AG09309 (cell line): ENCODE measurements at regions not wholly inside any gene's neighbourhood (a gene's known extent, or its start where the extent isn't known, plus 50 kb on each side); places are given as distances from the start of the nearest gene placed in this dataset.
"Not testable (repeated sequence)": the region's sequence is repeated elsewhere in the genome, so short reads cannot be mapped to it uniquely, and the experiment has no call there.

Experiments used
- DNase-seq: peaks from one replicate; pipeline ENCODE4 v3.0.0-alpha.2; 2010; ENCODE audit warnings: low read depth
- H3K4me3 ChIP-seq: 2 replicates; pipeline ENCODE4 v1.5.1; 2011; ENCODE audit warnings: mild to moderate bottlenecking, low read depth, low read length, moderate library complexity; ENCODE audit not compliant: control insufficient read depth
- TF ChIP-seq, protein P1 (sequence below): IDR thresholded peaks from 2 replicates; pipeline ENCODE4 v1.5.1; 2011; ENCODE audit warnings: mild to moderate bottlenecking, low read depth, low read length, inconsistent platforms; ENCODE audit not compliant: insufficient read depth, control insufficient read depth; ENCODE audit errors: missing control alignments

DNA sequence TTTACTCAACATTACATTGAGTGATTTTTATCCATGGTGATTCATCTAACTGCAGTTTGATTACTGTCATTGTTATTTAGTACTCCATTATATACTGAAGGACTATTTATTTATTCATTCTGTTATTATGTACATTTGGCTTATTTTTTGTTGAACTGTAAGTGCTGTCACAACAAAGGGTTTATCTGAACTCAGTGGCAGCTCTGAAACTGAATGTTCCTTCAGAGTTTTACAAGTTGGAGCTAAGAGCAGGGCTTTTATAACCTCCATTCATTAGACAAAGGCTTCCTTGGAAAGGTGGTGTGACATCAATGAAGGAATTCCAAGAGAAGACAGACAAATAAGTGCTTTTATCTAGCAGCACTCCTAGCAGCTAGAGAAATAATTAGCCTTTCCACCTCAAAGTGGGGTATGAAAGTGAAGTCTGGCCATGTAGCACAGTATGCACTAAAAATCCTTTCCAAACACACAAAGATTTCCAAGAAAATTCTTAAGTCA is 83.3 kb upstream of the GORAB start:
- DNase-seq = no peak
- no peak overlapping the region for H3K4me3 ChIP-seq
- TF ChIP-seq, protein P1, sequence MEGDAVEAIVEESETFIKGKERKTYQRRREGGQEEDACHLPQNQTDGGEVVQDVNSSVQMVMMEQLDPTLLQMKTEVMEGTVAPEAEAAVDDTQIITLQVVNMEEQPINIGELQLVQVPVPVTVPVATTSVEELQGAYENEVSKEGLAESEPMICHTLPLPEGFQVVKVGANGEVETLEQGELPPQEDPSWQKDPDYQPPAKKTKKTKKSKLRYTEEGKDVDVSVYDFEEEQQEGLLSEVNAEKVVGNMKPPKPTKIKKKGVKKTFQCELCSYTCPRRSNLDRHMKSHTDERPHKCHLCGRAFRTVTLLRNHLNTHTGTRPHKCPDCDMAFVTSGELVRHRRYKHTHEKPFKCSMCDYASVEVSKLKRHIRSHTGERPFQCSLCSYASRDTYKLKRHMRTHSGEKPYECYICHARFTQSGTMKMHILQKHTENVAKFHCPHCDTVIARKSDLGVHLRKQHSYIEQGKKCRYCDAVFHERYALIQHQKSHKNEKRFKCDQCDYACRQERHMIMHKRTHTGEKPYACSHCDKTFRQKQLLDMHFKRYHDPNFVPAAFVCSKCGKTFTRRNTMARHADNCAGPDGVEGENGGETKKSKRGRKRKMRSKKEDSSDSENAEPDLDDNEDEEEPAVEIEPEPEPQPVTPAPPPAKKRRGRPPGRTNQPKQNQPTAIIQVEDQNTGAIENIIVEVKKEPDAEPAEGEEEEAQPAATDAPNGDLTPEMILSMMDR = no peak

DNA sequence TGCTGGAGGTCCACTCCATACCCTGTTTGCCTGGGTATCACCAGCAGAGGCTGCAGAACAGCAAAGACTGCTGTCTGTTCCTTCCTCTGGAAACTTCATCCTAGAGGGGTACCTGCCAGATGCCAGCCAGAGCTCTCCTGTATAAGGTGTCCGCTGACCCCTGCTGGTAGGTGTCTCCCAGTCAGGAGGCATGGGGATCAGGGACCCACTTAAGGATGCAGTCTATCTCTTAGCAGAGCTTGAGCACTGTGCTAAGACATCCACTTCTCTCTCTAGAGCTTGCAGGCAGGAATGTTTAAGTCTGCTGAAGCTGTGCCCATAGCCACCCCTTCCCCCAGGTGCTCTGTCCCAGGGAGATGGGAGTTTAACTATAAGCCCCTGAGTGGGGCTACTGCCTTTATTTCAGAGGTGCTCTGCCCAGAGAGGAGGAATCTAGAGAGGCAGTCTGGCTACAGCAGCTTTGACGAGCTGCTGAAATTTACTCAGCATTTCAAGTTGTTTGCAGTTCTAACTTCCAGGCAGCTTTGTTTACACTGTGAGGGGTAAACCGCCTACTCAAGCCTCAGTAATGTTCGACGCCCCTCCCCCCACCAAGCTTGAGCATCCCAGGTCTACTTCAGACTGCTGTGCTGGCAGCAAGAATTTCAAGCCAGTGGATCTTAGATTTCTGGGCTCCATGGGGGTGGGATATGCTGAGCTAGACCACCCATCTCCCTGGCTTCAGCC is 74.5 kb upstream of the GORAB start:
- not testable (repeated sequence) for H3K4me3 ChIP-seq, DNase-seq

DNA sequence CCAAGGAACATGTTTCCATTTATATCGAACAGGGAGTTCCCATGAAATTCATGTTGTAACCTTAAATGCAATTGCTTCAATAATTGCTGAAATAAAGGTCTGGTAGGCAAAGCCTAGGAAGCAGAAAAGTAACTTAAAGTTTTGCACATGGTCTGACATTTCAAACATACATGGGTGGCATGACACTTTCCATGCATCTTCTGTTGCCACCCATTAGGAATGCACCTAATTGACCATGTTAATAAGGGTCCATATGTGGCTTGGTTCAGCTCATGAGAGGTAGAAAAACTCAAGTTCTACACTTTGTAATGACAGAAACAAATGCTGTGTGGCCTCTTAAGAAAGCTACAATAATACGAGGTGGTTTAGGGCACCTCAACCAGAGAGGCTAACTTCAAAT is 72.0 kb upstream of the GORAB start:
- no peak overlapping the region for H3K4me3 ChIP-seq
- TF ChIP-seq, protein P1 = no peak
- no peak for DNase-seq

DNA sequence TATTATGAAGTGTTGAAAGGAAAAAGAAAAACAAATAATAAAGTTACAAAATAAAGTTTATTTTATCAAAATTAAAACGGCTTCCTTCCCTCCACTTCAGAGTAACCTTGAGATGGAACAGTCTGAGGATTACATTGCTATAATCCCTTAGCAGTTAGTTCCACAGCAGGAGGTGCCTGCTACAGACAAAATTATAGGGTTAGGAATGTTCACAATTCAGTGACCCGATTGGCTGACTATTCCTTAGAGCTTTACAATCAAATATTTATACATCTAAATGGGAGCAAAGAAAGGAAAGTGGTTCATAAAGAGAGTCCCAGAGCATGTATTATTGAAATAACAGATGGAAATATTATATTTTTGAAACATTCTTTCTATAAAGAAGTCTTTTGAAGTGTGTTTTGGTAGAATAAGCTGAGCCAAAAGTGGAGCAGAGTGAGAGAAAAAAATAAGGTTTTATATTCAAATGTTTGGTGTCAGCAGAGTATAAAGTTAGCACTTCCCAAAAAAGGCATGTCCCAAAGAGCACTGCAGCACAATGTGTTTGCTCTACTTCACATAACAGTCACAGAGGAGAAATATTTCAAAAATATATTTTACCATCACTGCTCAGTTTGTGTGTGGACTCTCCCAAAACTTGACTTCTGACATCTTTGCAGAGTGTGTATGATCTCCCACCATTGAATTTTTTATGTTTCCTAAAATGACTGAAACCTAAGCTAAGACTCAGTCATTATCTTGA is 71.4 kb upstream of the GORAB start:
- DNase-seq = no peak
- TF ChIP-seq, protein P1 = no peak
- no peak overlapping the region for H3K4me3 ChIP-seq

DNA sequence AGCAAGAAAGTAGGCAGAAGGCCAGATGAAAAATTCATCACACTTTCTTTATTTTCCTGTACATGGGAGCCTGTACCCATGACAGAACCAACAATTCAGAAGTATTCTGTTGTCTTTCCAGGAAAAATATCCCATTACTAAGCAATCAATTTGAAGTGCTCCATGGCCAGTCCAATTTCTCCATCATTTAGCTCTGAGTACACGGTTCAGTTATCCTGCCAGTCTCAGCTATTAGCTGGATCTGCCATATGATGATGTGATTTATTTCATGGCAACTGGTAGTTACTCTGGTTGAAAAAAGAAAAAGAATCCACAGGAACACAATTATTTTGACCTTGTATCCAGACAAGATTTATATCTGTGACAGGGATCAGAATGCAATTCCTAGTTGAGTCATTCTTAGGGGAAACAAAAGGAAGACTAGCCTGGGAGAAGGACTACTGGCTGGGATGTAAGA is 70.6 kb upstream of the GORAB start:
- peak; percentile 65 for DNase-seq
- H3K4me3 ChIP-seq = no peak overlapping the region
- TF ChIP-seq, protein P1 = no peak

DNA sequence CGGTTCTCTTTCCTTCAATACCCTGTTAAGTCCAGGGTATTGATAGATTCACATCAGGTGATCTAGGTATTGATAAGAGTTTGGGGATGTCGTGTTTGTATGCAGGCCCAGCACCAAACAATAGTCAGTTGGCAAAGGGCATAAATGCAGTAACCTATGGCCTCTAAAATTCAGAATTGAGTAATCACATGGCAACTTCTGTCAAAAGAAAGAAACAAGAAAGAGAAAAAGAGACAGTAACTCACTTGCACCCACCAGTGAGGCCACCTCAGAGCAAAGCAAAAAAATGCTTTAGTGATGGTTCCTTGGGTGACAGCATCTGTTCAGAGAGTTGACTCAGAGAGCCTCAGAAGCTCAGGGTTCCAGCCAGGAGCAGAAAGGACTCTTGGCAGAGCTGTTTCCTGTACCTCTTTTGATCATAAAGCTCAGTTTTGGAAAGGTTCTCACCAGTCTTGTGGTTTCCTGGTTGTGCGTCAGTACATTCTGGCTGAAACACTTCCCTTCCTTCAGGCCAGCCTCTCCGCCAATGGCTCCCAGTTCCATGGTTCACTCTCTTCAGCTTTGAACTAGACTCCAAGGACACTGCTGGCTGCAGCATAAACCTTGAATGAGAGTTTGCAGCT is 70.1 kb upstream of the GORAB start:
- peak; percentile 93 for DNase-seq
- TF ChIP-seq, protein P1 = no peak

DNA sequence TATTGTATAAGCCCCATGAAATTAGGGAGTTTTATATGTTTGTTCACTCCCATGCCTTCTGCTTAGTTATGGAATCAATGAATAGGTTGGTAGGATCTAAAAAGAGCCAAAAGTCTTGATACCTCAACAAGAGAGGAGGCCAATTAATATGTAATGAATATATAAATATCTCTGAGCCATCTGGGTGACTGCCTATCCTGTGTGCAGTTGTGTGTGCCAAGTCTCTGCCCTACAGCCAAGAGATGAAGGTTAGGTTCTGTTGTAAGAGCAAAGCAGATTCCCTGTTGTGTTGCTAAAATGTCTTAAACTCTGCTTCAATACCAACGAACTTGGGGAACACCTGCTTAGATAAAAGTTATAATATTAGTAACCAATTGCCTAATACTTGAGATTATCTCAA is 61.8 kb upstream of the GORAB start:
- no peak for DNase-seq
- H3K4me3 ChIP-seq = no peak overlapping the region
- TF ChIP-seq, protein P1 = no peak

More for the DNA sequence above, 70.1 kb upstream of the GORAB start:
- no peak overlapping the region for H3K4me3 ChIP-seq
